ENCODE measurements at regions not wholly inside any gene's neighbourhood (a gene's known extent, or its start where the extent isn't known, plus 50 kb on each side); places are given as distances from the start of the nearest gene placed in this dataset.

- no peaks in the 10 kb centered on the region for H3K9me3 ChIP-seq (ENCODE audit: control insufficient read depth, insufficient read depth, low read length)
- no peak overlapping the region for H3K4me3 ChIP-seq (ENCODE audit: low read length)
- no peaks in the 10 kb centered on the region for H3K79me2 ChIP-seq (ENCODE audit: control insufficient read depth, low read length)
- no peaks in the 10 kb centered on the region for H3K9me2 ChIP-seq (replicated peaks; ENCODE audit: control insufficient read depth, low read length)
- H4K20me1 ChIP-seq (ENCODE audit: control insufficient read depth, insufficient read depth, low read depth, low read length): no peaks in the 10 kb centered on the region
- TF ChIP-seq EZH2phosphoT487 (IDR thresholded peaks at IDR 0.05; ENCODE audit: borderline replicate concordance, low read length) (no peak), CTCF (IDR thresholded peaks at IDR 0.05; ENCODE audit: low read depth, low read length, poor library complexity, severe bottlenecking) (no peak)
- no peaks in the 10 kb centered on the region for H3F3A ChIP-seq (ENCODE audit: control insufficient read depth, insufficient read depth)
- H3K4me2 ChIP-seq (ENCODE audit: low read length): no peak overlapping the region
- no peaks in the 10 kb centered on the region for H3K4me1 ChIP-seq (ENCODE audit: control insufficient read depth, low read length)
- H3K27ac ChIP-seq (ENCODE audit: low read depth, low read length): no peak overlapping the region
- H3K27me3 ChIP-seq (ENCODE audit: control insufficient read depth, low read length): no peaks in the 10 kb centered on the region
- no peaks in the 10 kb centered on the region for H3K36me3 ChIP-seq (ENCODE audit: control insufficient read depth, low read length)
These were observed 452.7 kb upstream of the KLHL29 start for GRCh38 chr2:22932288-22932687.

- Histone ChIP-seq H3K9me3 (ENCODE audit: control insufficient read depth, insufficient read depth, low read length) (no peaks in the 10 kb centered on the region), H3K36me3 (ENCODE audit: control insufficient read depth, low read length) (no peaks in the 10 kb centered on the region), H3K4me3 (ENCODE audit: low read length) (no peak overlapping the region), H3K79me2 (ENCODE audit: control insufficient read depth, low read length) (no peaks in the 10 kb centered on the region), H3F3A (ENCODE audit: control insufficient read depth, insufficient read depth) (no peaks in the 10 kb centered on the region), H4K20me1 (ENCODE audit: control insufficient read depth, insufficient read depth, low read depth, low read length) (no peaks in the 10 kb centered on the region), H3K27ac (ENCODE audit: low read depth, low read length) (no peak overlapping the region), H3K4me1 (ENCODE audit: control insufficient read depth, low read length) (no peaks in the 10 kb centered on the region), H3K27me3 (ENCODE audit: control insufficient read depth, low read length) (no peaks in the 10 kb centered on the region), H3K9me2 (replicated peaks; ENCODE audit: control insufficient read depth, low read length) (no peaks in the 10 kb centered on the region), H3K4me2 (ENCODE audit: low read length) (no peak overlapping the region)
- TF ChIP-seq EZH2phosphoT487 (IDR thresholded peaks at IDR 0.05; ENCODE audit: borderline replicate concordance, low read length) (no peak), CTCF (IDR thresholded peaks at IDR 0.05; ENCODE audit: low read depth, low read length, poor library complexity, severe bottlenecking) (no peak)
These were observed 450.2 kb upstream of the KLHL29 start for GRCh38 chr2:22934747-22935146.

GRCh38 chr2:22942441-22942840 lies 442.5 kb upstream of the KLHL29 start:
- H3K27me3 ChIP-seq (ENCODE audit: control insufficient read depth, low read length): no peaks in the 10 kb centered on the region
- no peak overlapping the region for H3K27ac ChIP-seq (ENCODE audit: low read depth, low read length)
- TF ChIP-seq CTCF (IDR thresholded peaks at IDR 0.05; ENCODE audit: low read depth, low read length, poor library complexity, severe bottlenecking) (no peak), EZH2phosphoT487 (IDR thresholded peaks at IDR 0.05; ENCODE audit: borderline replicate concordance, low read length) (no peak)

GRCh38 chr2:22944143-22944542 lies 440.8 kb upstream of the KLHL29 start:
- Histone ChIP-seq H3K27ac (ENCODE audit: low read depth, low read length) (no peak overlapping the region), H3F3A (ENCODE audit: control insufficient read depth, insufficient read depth) (no peaks in the 10 kb centered on the region), H3K4me2 (ENCODE audit: low read length) (no peak overlapping the region), H3K4me3 (ENCODE audit: low read length) (no peak overlapping the region), H4K20me1 (ENCODE audit: control insufficient read depth, insufficient read depth, low read depth, low read length) (no peaks in the 10 kb centered on the region), H3K4me1 (ENCODE audit: control insufficient read depth, low read length) (no peaks in the 10 kb centered on the region), H3K9me3 (ENCODE audit: control insufficient read depth, insufficient read depth, low read length) (no peaks in the 10 kb centered on the region), H3K79me2 (ENCODE audit: control insufficient read depth, low read length) (no peaks in the 10 kb centered on the region), H3K9me2 (replicated peaks; ENCODE audit: control insufficient read depth, low read length) (no peaks in the 10 kb centered on the region), H3K36me3 (ENCODE audit: control insufficient read depth, low read length) (no peaks in the 10 kb centered on the region), H3K27me3 (ENCODE audit: control insufficient read depth, low read length) (no peaks in the 10 kb centered on the region)
- TF ChIP-seq CTCF (IDR thresholded peaks at IDR 0.05; ENCODE audit: low read depth, low read length, poor library complexity, severe bottlenecking) (no peak), EZH2phosphoT487 (IDR thresholded peaks at IDR 0.05; ENCODE audit: borderline replicate concordance, low read length) (no peak)

More at GRCh38 chr2:22942441-22942840, 442.5 kb upstream of the KLHL29 start:
- Histone ChIP-seq H3K4me2 (ENCODE audit: low read length) (no peak overlapping the region), H3K4me3 (ENCODE audit: low read length) (no peak overlapping the region), H3K4me1 (ENCODE audit: control insufficient read depth, low read length) (no peaks in the 10 kb centered on the region), H3K9me3 (ENCODE audit: control insufficient read depth, insufficient read depth, low read length) (no peaks in the 10 kb centered on the region), H4K20me1 (ENCODE audit: control insufficient read depth, insufficient read depth, low read depth, low read length) (no peaks in the 10 kb centered on the region), H3K79me2 (ENCODE audit: control insufficient read depth, low read length) (no peaks in the 10 kb centered on the region), H3K36me3 (ENCODE audit: control insufficient read depth, low read length) (no peaks in the 10 kb centered on the region), H3K9me2 (replicated peaks; ENCODE audit: control insufficient read depth, low read length) (no peaks in the 10 kb centered on the region), H3F3A (ENCODE audit: control insufficient read depth, insufficient read depth) (no peaks in the 10 kb centered on the region)
